Fibroblast of skin of back (primary cell): ENCODE measurements at regions not wholly inside any gene's neighbourhood (a gene's known extent, or its start where the extent isn't known, plus 50 kb on each side); places are given as distances from the start of the nearest gene placed in this dataset.
"Not testable (repeated sequence)": the region's sequence is repeated elsewhere in the genome, so short reads cannot be mapped to it uniquely, and the experiment has no call there.

Source experiments
- DNase-seq: peaks from one replicate; pipeline ENCODE4 v3.0.0-alpha.2; 2013

GRCh38 chr16:51839727-51840462 is 688.8 kb upstream of the SALL1 start:
- DNase-seq = peak; percentile 27

GRCh38 chr16:51834794-51835193 is 683.7 kb upstream of the SALL1 start:
- DNase-seq = no peak

- DNase-seq = no peak
Measured at GRCh38 chr16:51834133-51834532, 683.1 kb upstream of the SALL1 start.

GRCh38 chr16:51831595-51832367 is 680.7 kb upstream of the SALL1 start:
- DNase-seq = no peak

DNA sequence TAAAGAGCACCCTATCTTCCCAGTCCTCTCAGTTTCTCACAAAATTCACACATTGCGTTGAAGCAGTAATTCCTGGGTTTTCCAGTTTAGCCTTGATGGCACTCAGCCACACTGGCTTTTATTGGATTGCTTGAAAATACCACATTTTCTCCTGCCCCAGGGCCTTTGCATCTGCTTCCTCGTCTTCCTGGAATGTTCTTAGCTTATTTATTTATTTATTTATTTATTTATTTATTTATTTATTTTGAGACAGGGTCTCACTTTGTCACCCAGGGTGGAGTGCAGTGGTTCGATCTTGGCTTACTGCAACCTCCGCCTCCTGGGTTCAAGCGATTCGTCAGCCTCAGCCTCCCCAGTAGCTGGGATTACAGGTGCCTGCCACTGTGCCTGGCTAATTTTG is 680.0 kb upstream of the SALL1 start:
- DNase-seq = not testable (repeated sequence)

- no peak for DNase-seq
Measured at GRCh38 chr16:51825779-51826178, 674.7 kb upstream of the SALL1 start.

- DNase-seq = no peak
Measured at GRCh38 chr16:51822471-51822870, 671.4 kb upstream of the SALL1 start.

DNA sequence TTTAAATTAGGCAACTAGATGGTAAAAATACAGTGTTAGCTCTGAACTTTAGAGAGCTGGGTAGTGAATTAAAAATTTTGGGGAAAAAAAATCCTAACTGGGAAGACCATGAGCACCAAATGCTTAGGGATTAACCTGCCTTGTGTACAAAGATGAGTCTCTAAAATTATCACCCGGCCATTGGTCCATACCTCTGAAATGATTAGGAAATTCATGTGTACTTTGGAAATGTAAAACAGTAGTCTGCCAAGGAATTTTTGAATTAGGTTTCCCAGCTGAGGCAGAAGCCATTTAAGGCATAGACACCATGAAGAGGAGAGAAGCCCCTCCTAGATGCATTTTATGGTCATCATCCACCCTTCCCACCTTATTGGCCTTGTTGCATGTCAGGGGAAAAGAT is 670.5 kb upstream of the SALL1 start:
- no peak for DNase-seq

DNA sequence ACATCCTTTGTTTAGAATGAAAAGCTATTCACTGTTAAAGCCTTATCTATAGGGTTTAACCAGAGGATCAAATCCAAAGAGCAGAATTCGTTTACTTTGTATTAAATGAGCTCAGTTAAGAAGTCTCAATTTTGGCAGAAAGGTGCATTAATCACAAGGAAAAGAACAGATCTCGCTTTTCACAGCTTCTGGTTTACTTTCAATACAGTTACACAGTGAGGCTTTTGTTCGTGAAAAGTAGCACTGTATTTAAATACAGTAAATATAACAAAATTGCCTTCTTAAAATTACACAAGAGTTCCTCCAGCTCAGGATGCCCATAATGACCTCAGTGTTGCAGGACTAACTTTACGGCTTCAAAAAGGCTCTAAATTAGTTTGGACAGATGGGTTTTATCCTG is 669.1 kb upstream of the SALL1 start:
- DNase-seq = no peak

GRCh38 chr16:51818342-51818944 is 667.4 kb upstream of the SALL1 start:
- peak; percentile 50 for DNase-seq

- no peak for DNase-seq
Measured at GRCh38 chr16:51816929-51817328, 665.9 kb upstream of the SALL1 start.

DNA sequence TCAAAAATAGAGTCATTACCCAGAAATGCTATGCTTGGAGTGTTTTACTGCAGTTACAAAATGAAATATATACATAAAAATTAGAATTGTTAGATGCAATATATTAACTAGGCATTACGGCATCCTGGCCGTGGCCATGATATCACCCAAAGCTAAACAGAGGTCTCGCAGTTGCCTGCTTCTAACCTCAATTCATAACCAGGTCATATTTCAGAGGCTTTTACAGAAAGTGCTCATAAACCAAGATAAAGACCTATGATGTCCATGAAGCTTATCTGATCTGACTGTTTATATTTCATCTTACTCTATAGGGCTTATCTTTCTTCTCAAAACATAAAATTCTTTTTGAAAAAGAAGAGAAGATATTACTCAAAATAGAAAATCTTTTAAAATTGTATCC is 664.5 kb upstream of the SALL1 start:
- DNase-seq = no peak

DNA sequence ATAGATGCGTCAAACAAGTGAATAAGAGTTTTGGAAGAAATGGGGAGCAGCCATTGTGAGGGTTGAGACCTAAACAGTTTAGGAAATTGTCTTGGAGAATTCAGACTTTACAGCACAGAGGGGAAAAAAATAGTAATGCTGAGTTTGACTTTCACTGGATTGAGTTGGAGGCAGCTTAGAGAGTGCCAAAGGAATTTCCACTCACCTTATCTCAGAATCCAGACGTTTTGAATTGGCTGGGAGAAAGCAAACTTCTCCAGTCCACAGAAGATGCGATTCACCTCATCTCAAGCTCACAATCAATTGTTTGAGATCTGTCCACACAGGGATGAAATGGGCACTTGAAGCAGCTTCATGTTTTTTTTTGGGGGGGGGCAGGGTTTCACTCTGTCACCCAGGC is 663.5 kb upstream of the SALL1 start:
- DNase-seq = no peak

DNA sequence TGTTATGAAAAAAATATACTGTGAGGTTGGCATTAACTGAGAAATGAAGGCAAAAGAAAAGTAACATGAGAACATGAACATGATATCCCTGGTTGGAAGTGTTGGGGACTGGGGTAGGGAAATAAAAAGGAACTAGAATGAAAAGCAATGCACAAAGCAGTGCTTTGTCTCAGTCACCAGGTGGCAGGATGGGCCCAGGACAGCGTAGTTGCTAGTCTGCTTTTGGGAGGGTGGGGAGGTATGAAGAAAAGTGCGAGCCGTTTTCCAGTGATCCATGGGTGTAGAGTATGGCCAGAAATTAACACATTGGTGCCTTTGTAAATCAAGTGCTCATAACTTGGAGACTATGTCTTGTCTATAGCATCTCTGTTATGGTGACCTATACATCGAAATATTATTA is 662.5 kb upstream of the SALL1 start:
- DNase-seq = no peak

DNA sequence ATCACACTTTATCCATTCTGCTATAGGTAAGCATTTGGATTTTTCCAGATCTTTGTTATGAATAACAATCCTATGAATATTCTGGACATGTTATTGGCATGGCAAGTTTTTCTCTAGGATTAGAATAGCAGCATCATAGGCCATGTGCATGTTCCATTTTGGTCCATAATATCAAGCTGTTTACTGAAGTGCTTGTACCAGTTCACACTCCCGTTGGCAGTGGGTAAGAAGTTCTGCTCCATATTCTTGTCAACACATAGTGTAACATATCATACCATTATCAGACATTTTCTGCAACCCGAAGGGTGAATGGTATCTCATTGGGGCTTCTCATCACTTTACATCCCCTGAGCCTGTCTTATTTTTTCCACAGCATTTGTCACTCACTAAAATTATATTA is 661.9 kb upstream of the SALL1 start:
- DNase-seq = no peak

DNA sequence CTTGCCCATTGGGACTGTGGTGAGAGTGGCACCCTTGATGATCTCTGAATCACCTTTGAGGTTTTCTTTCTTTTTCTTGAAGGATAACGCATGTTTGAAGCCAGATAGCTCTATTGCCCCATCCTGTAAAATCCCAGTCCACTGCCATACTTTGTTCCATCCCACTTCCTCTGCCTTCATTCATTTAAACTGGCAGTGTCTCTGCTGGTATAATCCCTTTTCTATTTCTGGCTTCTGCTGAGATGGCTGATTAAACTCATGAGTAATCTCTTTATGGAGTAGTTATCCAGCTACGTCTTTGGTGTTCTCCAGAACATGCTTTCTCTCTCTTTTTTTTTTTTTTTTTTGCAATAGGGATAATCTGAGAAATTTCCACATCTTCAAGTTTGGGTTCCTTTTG is 656.5 kb upstream of the SALL1 start:
- no peak for DNase-seq

- DNase-seq = no peak
Measured at GRCh38 chr16:51801635-51802034, 650.6 kb upstream of the SALL1 start.

GRCh38 chr16:51797669-51798259 is 646.7 kb upstream of the SALL1 start:
- no peak for DNase-seq

DNA sequence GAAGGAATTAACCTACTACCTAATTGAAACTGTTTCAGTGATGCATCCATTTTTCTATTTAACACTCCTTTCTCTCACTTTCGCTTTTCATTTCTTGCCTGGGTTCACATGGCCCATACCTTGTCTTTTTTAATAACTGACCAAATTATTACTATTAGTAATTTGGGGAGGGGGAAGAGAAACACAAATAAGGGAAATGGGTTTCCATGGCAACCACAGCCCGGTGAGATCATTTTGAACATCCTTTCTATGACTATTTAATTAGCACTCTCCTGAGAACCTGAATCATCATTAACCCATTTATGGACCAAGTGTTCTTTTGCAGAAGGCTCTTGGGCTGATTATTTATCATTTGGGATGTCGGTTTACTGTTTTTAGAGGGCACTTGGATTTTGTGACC is 628.2 kb upstream of the SALL1 start:
- no peak for DNase-seq

DNA sequence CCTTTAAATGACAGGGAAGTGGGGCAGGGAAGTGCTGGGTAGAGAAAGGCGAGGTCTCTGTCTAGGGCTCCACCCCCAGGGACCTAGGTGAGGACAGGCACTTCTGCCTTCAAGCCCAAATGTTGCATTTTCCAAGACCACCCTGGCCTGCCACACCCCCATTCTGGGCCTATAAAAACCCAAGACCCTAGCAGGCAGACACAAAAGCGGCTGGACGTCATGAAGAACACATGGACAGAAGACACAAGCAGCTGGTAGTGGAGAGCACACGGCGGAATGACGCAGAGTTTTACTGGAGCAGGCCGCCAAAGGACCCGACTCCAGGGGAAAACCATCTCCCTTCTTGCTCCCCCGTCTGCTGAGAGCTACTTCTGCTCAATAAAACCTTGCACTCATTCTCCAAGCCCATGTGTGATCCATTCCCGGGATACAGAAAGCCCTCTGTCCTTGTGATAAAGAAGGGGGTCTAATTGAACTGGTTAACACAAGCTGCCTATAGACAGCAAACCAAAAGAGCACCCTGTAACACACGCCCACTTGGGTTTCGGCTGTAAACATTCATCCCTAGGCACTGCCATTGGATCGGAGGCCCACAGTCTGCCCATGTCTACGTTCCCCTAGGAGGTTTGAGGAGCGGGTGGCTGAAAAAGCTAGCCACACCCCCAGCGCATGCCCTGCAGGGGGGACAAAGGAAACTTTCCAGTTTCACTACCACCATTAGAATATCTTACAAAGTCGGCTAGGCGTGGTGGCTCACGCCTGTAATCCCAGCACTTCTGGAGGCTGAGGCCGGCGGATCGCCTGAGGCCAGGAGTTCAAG is 622.2 kb upstream of the SALL1 start:
- DNase-seq = no peak

DNA sequence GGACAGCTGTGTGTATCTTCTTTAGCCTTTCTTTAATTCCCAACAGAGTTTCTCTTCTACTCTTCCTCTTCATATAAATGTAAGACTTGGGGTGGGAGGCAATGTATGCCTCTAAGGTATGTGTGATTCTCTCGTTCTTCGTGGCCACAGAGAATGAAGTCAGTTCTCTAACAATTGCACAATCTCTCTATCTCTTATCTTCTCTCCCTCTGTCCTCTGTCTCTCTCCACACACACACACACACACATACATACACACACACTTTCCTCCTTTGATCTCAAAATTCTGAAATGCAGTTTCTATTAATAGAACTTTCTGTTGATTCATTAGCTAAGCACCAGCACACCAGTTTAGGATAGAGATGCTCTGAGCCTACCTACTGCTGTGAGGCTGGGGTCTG is 615.7 kb upstream of the SALL1 start:
- no peak for DNase-seq

DNA sequence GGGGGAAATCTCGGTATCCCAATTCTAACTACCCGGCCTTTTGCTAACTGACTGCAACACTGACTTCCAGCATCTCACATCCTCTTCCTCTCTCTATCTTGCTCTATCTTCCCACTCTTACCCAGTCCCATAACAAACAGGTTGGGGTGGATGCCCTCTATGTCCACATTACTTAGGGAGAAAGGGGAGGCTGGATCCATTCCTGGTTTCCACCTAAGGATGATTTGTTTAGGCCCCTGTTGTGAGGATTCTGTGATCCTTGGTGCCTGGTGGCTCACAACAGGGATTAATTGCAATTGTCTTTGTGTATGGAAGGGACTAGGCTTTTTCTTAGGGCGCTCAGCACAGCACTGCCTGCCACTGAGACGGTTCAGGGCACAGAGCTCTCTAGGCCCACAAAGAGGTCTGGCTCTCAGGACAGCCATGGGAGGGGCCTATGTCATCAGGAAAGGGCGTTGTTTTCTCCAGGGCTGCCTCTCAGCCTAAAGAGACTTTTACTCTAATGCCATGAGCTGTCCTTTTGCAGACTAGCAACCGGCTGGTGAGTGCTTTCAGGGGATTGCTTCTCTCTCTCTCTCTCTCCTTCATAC is 612.1 kb upstream of the SALL1 start:
- no peak for DNase-seq
